HUES48 (cell line): ENCODE measurements at regions not wholly inside any gene's neighbourhood (a gene's known extent, or its start where the extent isn't known, plus 50 kb on each side); places are given as distances from the start of the nearest gene placed in this dataset.

Experiments
- H3K27ac ChIP-seq: one replicate; pipeline ENCODE4 v1.7.0; 2013; ENCODE audit warnings: low read depth, low read length, inconsistent platforms
- H3K27me3 ChIP-seq: 2 replicates; pipeline ENCODE4 v1.6.1; 2013; ENCODE audit warnings: mild to moderate bottlenecking, low read length; ENCODE audit not compliant: control insufficient read depth, insufficient read depth
- H3K36me3 ChIP-seq: 2 replicates; pipeline ENCODE4 v1.6.1; 2013; ENCODE audit warnings: low read length; ENCODE audit not compliant: control insufficient read depth, insufficient read depth
- H3K4me1 ChIP-seq: 2 replicates; pipeline ENCODE4 v1.6.1; 2013; ENCODE audit warnings: mild to moderate bottlenecking, low read length; ENCODE audit not compliant: control insufficient read depth, insufficient read depth
- H3K4me3 ChIP-seq: 2 replicates; pipeline ENCODE4 v1.5.1; 2013; ENCODE audit warnings: mild to moderate bottlenecking, low read depth, low read length
- H3K9ac ChIP-seq: 2 replicates; pipeline ENCODE4 v1.6.1; 2013; ENCODE audit warnings: mild to moderate bottlenecking, low read depth, low read length, moderate library complexity
- H3K9me3 ChIP-seq: 2 replicates; pipeline ENCODE4 v1.6.1; 2013; ENCODE audit warnings: low read length; ENCODE audit not compliant: control insufficient read depth, insufficient read depth

DNA sequence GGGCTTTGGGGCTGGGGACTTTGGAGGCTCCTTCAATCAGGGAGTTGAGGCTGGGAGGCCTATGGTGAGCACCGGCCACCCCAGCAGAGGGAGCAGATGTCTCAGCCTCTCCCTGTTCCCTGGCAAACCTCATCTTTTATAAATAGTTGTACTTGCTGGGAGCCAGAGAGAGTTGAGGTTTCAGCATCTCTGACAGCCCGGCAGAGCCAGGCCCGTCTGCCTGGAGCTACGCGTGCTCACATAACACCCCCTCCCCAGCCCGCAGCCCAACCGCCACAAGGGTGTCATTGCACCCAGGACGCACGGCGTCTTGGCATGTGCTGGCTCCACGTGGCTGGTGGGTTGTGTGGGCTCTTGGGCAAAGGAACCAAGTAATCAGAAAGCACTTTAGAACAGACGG is 127.1 kb downstream of the CHST1 start:
- Histone ChIP-seq H3K9me3 (no peaks in the 10 kb centered on the region), H3K27ac (no peak overlapping the region), H3K36me3 (no peaks in the 10 kb centered on the region), H3K27me3 (peaks cover 2% of the 10 kb centered on the region; the same call in 1 of the 2 replicates), H3K4me3 (no peak overlapping the region), H3K9ac (no peak overlapping the region), H3K4me1 (no peaks in the 10 kb centered on the region)

GRCh38 chr11:45537614-45538013 is 127.8 kb downstream of the CHST1 start:
- Histone ChIP-seq H3K27me3 (no peaks in the 10 kb centered on the region; the same call in 1 of the 2 replicates), H3K4me1 (no peaks in the 10 kb centered on the region)

GRCh38 chr11:45535033-45535432 is 130.4 kb downstream of the CHST1 start:
- Histone ChIP-seq H3K27me3 (no peaks in the 10 kb centered on the region), H3K36me3 (no peaks in the 10 kb centered on the region), H3K9ac (no peak overlapping the region), H3K27ac (no peak overlapping the region), H3K9me3 (no peaks in the 10 kb centered on the region), H3K4me1 (no peaks in the 10 kb centered on the region), H3K4me3 (no peak overlapping the region)

More at GRCh38 chr11:45537614-45538013, 127.8 kb downstream of the CHST1 start:
- Histone ChIP-seq H3K27ac (no peak overlapping the region), H3K4me3 (no peak overlapping the region), H3K9me3 (no peaks in the 10 kb centered on the region), H3K9ac (no peak overlapping the region), H3K36me3 (no peaks in the 10 kb centered on the region)

DNA sequence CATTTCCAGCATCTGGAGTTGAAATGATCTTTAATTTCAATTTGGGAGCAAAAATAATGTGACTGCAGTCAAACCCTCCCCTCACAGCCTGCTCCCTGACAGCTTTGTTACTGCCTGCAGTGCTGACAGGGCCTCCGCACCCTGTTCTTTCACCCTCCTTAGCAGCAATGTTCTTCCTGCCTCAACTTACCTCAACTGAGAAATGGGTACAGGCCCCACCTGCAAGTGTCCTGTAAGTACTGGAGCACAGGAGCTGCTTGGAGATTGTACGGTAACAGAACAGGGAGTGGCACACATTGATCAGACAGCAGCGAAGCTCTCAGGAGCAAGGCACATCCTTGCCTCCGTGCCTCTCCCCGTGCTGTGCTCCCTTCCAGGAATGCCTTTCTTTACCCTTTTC is 131.3 kb downstream of the CHST1 start:
- H3K4me3 ChIP-seq: no peak overlapping the region
- H3K9me3 ChIP-seq: no peaks in the 10 kb centered on the region
- H3K9ac ChIP-seq: no peak overlapping the region
- no peaks in the 10 kb centered on the region for H3K27me3 ChIP-seq
- H3K27ac ChIP-seq: no peak overlapping the region
- no peaks in the 10 kb centered on the region for H3K36me3 ChIP-seq
- H3K4me1 ChIP-seq: no peaks in the 10 kb centered on the region

DNA sequence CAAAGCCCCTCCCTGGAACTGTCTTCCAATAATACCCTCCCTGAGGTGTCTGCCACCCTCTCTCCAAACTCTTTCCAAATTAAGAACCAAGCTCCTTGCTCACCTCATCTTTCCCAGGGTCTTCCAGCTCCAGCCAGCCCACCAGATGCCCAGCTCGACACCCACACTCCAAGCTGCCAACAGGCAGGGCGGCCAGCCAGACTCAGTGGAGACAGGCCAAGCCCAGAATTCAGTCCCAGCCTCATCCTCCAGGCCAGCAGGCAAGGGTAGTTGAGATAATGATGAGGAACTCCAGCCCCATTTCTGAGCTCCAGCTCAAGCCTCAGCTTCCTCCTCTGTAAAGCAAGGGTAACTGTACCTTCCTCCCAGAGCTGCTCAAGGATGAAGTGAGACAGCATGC is 132.9 kb downstream of the CHST1 start:
- no peak overlapping the region for H3K27ac ChIP-seq
- H3K4me1 ChIP-seq: no peaks in the 10 kb centered on the region
- no peak overlapping the region for H3K4me3 ChIP-seq
- no peaks in the 10 kb centered on the region for H3K9me3 ChIP-seq
- no peaks in the 10 kb centered on the region for H3K27me3 ChIP-seq
- H3K9ac ChIP-seq: no peak overlapping the region
- no peaks in the 10 kb centered on the region for H3K36me3 ChIP-seq

DNA sequence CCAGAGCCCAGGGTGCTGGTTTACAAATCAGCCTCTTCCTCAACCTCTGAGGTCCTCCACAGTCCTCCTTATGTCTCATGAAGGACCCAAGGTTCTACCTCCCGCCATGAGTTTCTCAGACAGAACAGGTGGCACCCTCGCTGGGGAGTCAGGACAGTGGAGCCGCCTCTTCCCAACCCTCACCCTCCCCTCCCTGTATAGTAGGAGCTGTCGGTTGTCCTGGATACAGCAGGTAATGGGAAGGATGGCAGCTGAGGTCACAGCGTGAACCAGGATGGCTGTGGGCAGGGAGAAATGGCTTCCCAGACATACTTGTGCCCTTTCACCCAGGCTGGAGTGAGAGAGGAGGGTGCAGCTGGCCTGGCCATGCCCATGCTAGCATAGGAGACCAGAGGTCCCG is 134.6 kb downstream of the CHST1 start:
- no peaks in the 10 kb centered on the region for H3K36me3 ChIP-seq
- no peak overlapping the region for H3K27ac ChIP-seq
- H3K4me3 ChIP-seq: no peak overlapping the region
- H3K9me3 ChIP-seq: no peaks in the 10 kb centered on the region
- H3K9ac ChIP-seq: no peak overlapping the region
- H3K4me1 ChIP-seq: no peaks in the 10 kb centered on the region
- no peaks in the 10 kb centered on the region for H3K27me3 ChIP-seq

- H3K9me3 ChIP-seq: no peaks in the 10 kb centered on the region
- H3K4me3 ChIP-seq: no peak overlapping the region
- no peaks in the 10 kb centered on the region for H3K36me3 ChIP-seq
- H3K4me1 ChIP-seq: no peaks in the 10 kb centered on the region
- no peak overlapping the region for H3K9ac ChIP-seq
- H3K27me3 ChIP-seq: no peaks in the 10 kb centered on the region
- H3K27ac ChIP-seq: no peak overlapping the region
Observed at GRCh38 chr11:45530111-45530510, 135.3 kb downstream of the CHST1 start.

DNA sequence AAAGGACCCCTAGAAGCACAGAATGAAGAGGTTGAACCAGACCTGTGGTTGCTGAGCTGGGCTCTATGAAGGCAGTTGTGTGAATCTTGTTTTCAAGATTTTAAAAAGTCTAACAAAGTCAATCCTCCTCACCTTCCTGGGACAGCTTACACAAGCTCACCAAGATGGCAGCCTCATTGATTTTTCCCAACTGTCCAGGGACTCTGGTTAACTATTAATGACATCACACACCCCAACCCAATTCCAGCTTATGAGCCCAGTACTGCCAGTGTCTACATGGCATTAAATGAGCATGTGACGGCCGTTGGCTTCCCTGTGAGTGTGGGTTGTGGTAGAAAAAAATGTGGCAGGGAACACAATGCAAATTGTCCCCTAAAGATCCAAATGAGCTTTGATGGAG is 137.0 kb downstream of the CHST1 start:
- H3K36me3 ChIP-seq: no peaks in the 10 kb centered on the region
- no peak overlapping the region for H3K4me3 ChIP-seq
- H3K27ac ChIP-seq: no peak overlapping the region
- no peaks in the 10 kb centered on the region for H3K27me3 ChIP-seq
- no peaks in the 10 kb centered on the region for H3K4me1 ChIP-seq
- no peaks in the 10 kb centered on the region for H3K9me3 ChIP-seq
- H3K9ac ChIP-seq: no peak overlapping the region

GRCh38 chr11:45527898-45528297 is 137.5 kb downstream of the CHST1 start:
- H3K36me3 ChIP-seq: no peaks in the 10 kb centered on the region
- H3K27ac ChIP-seq: no peak overlapping the region
- H3K27me3 ChIP-seq: no peaks in the 10 kb centered on the region
- no peaks in the 10 kb centered on the region for H3K9me3 ChIP-seq
- H3K9ac ChIP-seq: no peak overlapping the region
- no peaks in the 10 kb centered on the region for H3K4me1 ChIP-seq
- no peak overlapping the region for H3K4me3 ChIP-seq

DNA sequence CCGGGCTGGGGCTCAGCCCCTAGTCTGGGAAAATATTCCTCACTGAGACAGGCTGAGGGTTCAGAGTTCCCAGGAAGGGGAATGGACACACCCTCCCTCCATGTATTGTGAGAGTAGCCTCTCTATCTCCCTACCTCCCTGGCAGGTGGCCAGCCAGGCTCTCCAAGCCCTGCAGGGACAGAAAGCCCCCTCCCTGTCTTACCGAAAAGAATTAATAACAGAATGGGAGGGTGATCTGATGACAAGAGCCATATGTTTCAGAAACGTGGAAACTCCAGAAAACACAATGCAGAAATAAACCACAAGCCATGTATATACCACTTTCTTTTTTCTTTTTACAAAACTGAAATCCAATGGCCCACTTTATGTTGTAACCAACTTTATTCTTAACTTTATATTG is 140.0 kb downstream of the CHST1 start:
- Histone ChIP-seq H3K9ac (no peak overlapping the region), H3K27me3 (no peaks in the 10 kb centered on the region), H3K9me3 (no peaks in the 10 kb centered on the region), H3K4me3 (no peak overlapping the region), H3K4me1 (no peaks in the 10 kb centered on the region), H3K27ac (no peak overlapping the region), H3K36me3 (no peaks in the 10 kb centered on the region)

- Histone ChIP-seq H3K4me3 (no peak overlapping the region), H3K27ac (no peak overlapping the region), H3K4me1 (no peaks in the 10 kb centered on the region), H3K36me3 (no peaks in the 10 kb centered on the region), H3K9me3 (no peaks in the 10 kb centered on the region), H3K27me3 (no peaks in the 10 kb centered on the region), H3K9ac (no peak overlapping the region)
Observed at GRCh38 chr11:45523760-45524159, 141.7 kb downstream of the CHST1 start.
